H9 (cell line): ENCODE measurements at regions not wholly inside any gene's neighbourhood (a gene's known extent, or its start where the extent isn't known, plus 50 kb on each side); places are given as distances from the start of the nearest gene placed in this dataset.

Source experiments
- DNase-seq: peaks from one replicate; pipeline ENCODE4 v3.0.0-alpha.2; 2017
- H2AFZ ChIP-seq: one replicate; pipeline ENCODE4 v1.6.1; 2013; ENCODE audit warnings: mild to moderate bottlenecking, low read length, control low read depth, moderate library complexity
- H2AK5ac ChIP-seq: 2 replicates; pipeline ENCODE4 v1.6.1; 2013; ENCODE audit warnings: low read length, control low read depth, mixed read lengths; ENCODE audit not compliant: insufficient read length
- H2BK120ac ChIP-seq: one replicate; pipeline ENCODE4 v1.6.1; 2013; ENCODE audit warnings: low read depth, mild to moderate bottlenecking, low read length, control low read depth, inconsistent platforms; ENCODE audit not compliant: poor library complexity, severe bottlenecking
- H2BK12ac ChIP-seq: 2 replicates; pipeline ENCODE4 v1.6.1; 2013; ENCODE audit warnings: low read length, control low read depth, mixed read lengths, low read depth; ENCODE audit not compliant: insufficient read length
- H2BK15ac ChIP-seq: 2 replicates; pipeline ENCODE4 v1.6.1; 2013; ENCODE audit warnings: low read depth, low read length, control low read depth
- H2BK20ac ChIP-seq: one replicate; pipeline ENCODE4 v1.6.1; 2013; ENCODE audit warnings: low read depth, mild to moderate bottlenecking, low read length, control low read depth, inconsistent platforms; ENCODE audit not compliant: poor library complexity, severe bottlenecking
- H2BK5ac ChIP-seq: 2 replicates; pipeline ENCODE4 v1.6.1; 2013; ENCODE audit warnings: low read length, control low read depth, mixed read lengths; ENCODE audit not compliant: insufficient read length
- H3K14ac ChIP-seq: 2 replicates; pipeline ENCODE4 v1.6.1; 2013; ENCODE audit warnings: low read length, control low read depth; ENCODE audit not compliant: insufficient read depth
- H3K18ac ChIP-seq: 2 replicates; pipeline ENCODE4 v1.6.1; 2013; ENCODE audit warnings: low read depth, mild to moderate bottlenecking, mixed read lengths, low read length, control low read depth; ENCODE audit not compliant: insufficient read length
- H3K23ac ChIP-seq: 2 replicates; pipeline ENCODE4 v1.6.1; 2013; ENCODE audit warnings: low read length, control low read depth, mixed read lengths, low read depth; ENCODE audit not compliant: insufficient read length
- H3K23me2 ChIP-seq: 2 replicates; pipeline ENCODE4 v1.6.1; 2013; ENCODE audit warnings: low read depth, mild to moderate bottlenecking, mixed read lengths, low read length, control low read depth; ENCODE audit not compliant: insufficient read length, poor library complexity, severe bottlenecking
- H3K27ac ChIP-seq: 2 replicates; pipeline ENCODE4 v1.5.1; 2013; ENCODE audit warnings: low read length, control low read depth, mixed read lengths, low read depth; ENCODE audit not compliant: insufficient read length
- H3K27me3 ChIP-seq: 2 replicates; pipeline ENCODE4 v1.6.1; 2013; ENCODE audit warnings: low read length, control low read depth, inconsistent platforms; ENCODE audit not compliant: insufficient read depth
- H3K4ac ChIP-seq: 2 replicates; pipeline ENCODE4 v1.6.1; 2013; ENCODE audit warnings: low read depth, mild to moderate bottlenecking, control low read depth, inconsistent platforms, low read length, moderate library complexity
- H3K4me1 ChIP-seq: 2 replicates; pipeline ENCODE4 v1.6.1; 2013; ENCODE audit warnings: low read length, control low read depth, inconsistent platforms; ENCODE audit not compliant: insufficient read depth
- H3K4me2 ChIP-seq: 2 replicates; pipeline ENCODE4 v1.6.1; 2013; ENCODE audit warnings: low read length, control low read depth, mixed read lengths; ENCODE audit not compliant: insufficient read length, insufficient read depth
- H3K56ac ChIP-seq: 2 replicates; pipeline ENCODE4 v1.6.1; 2013; ENCODE audit warnings: low read depth, mild to moderate bottlenecking, mixed read lengths, low read length, control low read depth; ENCODE audit not compliant: insufficient read length
- H3K79me1 ChIP-seq: 2 replicates; pipeline ENCODE4 v1.6.1; 2013; ENCODE audit warnings: low read depth, mild to moderate bottlenecking, moderate library complexity, low read length, control low read depth, inconsistent platforms; ENCODE audit not compliant: insufficient read depth, poor library complexity, severe bottlenecking
- H3K79me2 ChIP-seq: 2 replicates; pipeline ENCODE4 v1.6.1; 2013; ENCODE audit warnings: low read length, control low read depth, inconsistent platforms; ENCODE audit not compliant: insufficient read depth
- H3K9ac ChIP-seq: 2 replicates; pipeline ENCODE4 v1.6.1; 2013; ENCODE audit warnings: low read length, control low read depth, mixed read lengths; ENCODE audit not compliant: insufficient read length; ENCODE audit errors: extremely low read depth
- H3K9me3 ChIP-seq: one replicate; pipeline ENCODE4 v1.6.1; 2013; ENCODE audit warnings: low read depth, low read length, inconsistent platforms; ENCODE audit not compliant: control insufficient read depth
- H3T11ph ChIP-seq: one replicate; pipeline ENCODE4 v1.6.1; 2013; ENCODE audit warnings: mild to moderate bottlenecking, low read length, control low read depth, inconsistent platforms
- H4K20me1 ChIP-seq: one replicate; pipeline ENCODE4 v1.6.1; 2013; ENCODE audit not compliant: control insufficient read depth, insufficient read length, insufficient read depth
- H4K5ac ChIP-seq: 2 replicates; pipeline ENCODE4 v1.6.1; 2013; ENCODE audit warnings: low read depth, mild to moderate bottlenecking, mixed read lengths, low read length, control low read depth; ENCODE audit not compliant: insufficient read length
- H4K8ac ChIP-seq: replicated peaks from 2 replicates; pipeline ENCODE4 v1.6.1; 2013; ENCODE audit warnings: low read length, control low read depth, mixed read lengths, low read depth; ENCODE audit not compliant: insufficient read length
- H4K91ac ChIP-seq: 2 replicates; pipeline ENCODE4 v1.6.1; 2013; ENCODE audit warnings: low read depth, mild to moderate bottlenecking, moderate library complexity, mixed read lengths, low read length, control low read depth; ENCODE audit not compliant: insufficient read length
- H3K27ac Mint-ChIP-seq, 3 experiments: 2 replicates in 2 of 3; 3 replicates in 1 of 3; pipeline ENCODE4 v1.8.0; 2020 to 2021; ENCODE audit warnings: mixed read lengths in 3 of 3, mild to moderate bottlenecking in 1 of 3, moderate library complexity in 1 of 3
- H3K27me3 Mint-ChIP-seq: 2 replicates; pipeline ENCODE4 v1.8.0; 2021; ENCODE audit warnings: low read depth, mild to moderate bottlenecking, moderate library complexity, mixed read lengths
- H3K36me3 Mint-ChIP-seq, 3 experiments: 2 replicates in 2 of 3; 3 replicates in 1 of 3; pipeline ENCODE4 v1.8.0; 2020 to 2021; ENCODE audit warnings: low read depth in 3 of 3, mixed read lengths in 3 of 3; ENCODE audit not compliant: insufficient read depth in 1 of 3
- H3K4me1 Mint-ChIP-seq, 2 experiments: 2 replicates each; pipeline ENCODE4 v1.8.0; 2020; ENCODE audit warnings: mixed read lengths in 2 of 2
- H3K4me3 Mint-ChIP-seq, 2 experiments: 2 replicates in 1 of 2; 3 replicates in 1 of 2; pipeline ENCODE4 v1.8.0; 2020 to 2021; ENCODE audit warnings: mild to moderate bottlenecking in 2 of 2, mixed read lengths in 2 of 2, moderate library complexity in 1 of 2
- H3K9me3 Mint-ChIP-seq, 2 experiments: 2 replicates in 1 of 2; 3 replicates in 1 of 2; pipeline ENCODE4 v1.8.0; 2020; ENCODE audit warnings: mild to moderate bottlenecking in 2 of 2, mixed read lengths in 2 of 2, moderate library complexity in 1 of 2
- WGBS: extraction: QIAGEN DNeasy Blood & Tissue Kit; methylation state at CpG from one replicate; pipeline ENCODE4 v1.1.7; 2013; ENCODE audit warnings: missing lambda C conversion rate, low lambda C conversion rate, mixed read lengths; ENCODE audit not compliant: insufficient read length; ENCODE audit errors: extremely low coverage; 5-methylcytosine and 5-hydroxymethylcytosine counted together
- TF ChIP-seq, protein P1 (sequence below): fragments of 200-600 bp; sonication (generic); conservative IDR thresholded peaks from 3 replicates; pipeline ENCODE4 v1.8.0; 2021; ENCODE audit warnings: antibody characterized with exemption, mild to moderate bottlenecking

- Histone ChIP-seq H2BK20ac (no peak overlapping the region), H3K4ac (no peak overlapping the region), H2BK15ac (no peak overlapping the region), H3K23me2 (no peaks in the 10 kb centered on the region), H3K14ac (no peak overlapping the region), H2BK120ac (no peak overlapping the region), H3K79me1 (no peaks in the 10 kb centered on the region), H3K18ac (no peak overlapping the region), H2BK12ac (no peak overlapping the region), H3K4me2 (no peak overlapping the region), H4K91ac (no peak overlapping the region), H3K27ac (no peak overlapping the region), H3K23ac (no peak overlapping the region), H3T11ph (no peak overlapping the region), H2AFZ (no peak overlapping the region), H3K9ac (no peak overlapping the region), H2AK5ac (no peak overlapping the region), H3K56ac (no peak overlapping the region), H3K79me2 (no peaks in the 10 kb centered on the region), H4K8ac (no peak overlapping the region), H4K20me1 (no peaks in the 10 kb centered on the region), H4K5ac (no peak overlapping the region), H2BK5ac (no peak overlapping the region), H3K4me1 (no peaks in the 10 kb centered on the region), H3K9me3 (no peaks in the 10 kb centered on the region), H3K27me3 (no peaks in the 10 kb centered on the region)
- no peak for DNase-seq
- Mint-ChIP-seq H3K27ac (no peak overlapping the region), H3K9me3 (peaks cover 11 to 16% of the 10 kb centered on the region in 2 experiments), H3K27me3 (no peaks in the 10 kb centered on the region), H3K4me3 (no peak overlapping the region), H3K36me3 (peaks cover 5 to 21% (median 11%) of the 10 kb centered on the region in 3 experiments; a peak in 6 of 7 replicates), H3K4me1 (no peaks in the 10 kb centered on the region)
- whole genome bisulfite sequencing, result no CpG with 5 or more reads among the region's 2 CpGs
- TF ChIP-seq, protein P1, sequence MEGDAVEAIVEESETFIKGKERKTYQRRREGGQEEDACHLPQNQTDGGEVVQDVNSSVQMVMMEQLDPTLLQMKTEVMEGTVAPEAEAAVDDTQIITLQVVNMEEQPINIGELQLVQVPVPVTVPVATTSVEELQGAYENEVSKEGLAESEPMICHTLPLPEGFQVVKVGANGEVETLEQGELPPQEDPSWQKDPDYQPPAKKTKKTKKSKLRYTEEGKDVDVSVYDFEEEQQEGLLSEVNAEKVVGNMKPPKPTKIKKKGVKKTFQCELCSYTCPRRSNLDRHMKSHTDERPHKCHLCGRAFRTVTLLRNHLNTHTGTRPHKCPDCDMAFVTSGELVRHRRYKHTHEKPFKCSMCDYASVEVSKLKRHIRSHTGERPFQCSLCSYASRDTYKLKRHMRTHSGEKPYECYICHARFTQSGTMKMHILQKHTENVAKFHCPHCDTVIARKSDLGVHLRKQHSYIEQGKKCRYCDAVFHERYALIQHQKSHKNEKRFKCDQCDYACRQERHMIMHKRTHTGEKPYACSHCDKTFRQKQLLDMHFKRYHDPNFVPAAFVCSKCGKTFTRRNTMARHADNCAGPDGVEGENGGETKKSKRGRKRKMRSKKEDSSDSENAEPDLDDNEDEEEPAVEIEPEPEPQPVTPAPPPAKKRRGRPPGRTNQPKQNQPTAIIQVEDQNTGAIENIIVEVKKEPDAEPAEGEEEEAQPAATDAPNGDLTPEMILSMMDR, result no peak
Observed at GRCh38 chr4:97334348-97334747, 808.9 kb downstream of the STPG2 start.
